DMS 273 (cell line): ENCODE measurements at regions not wholly inside any gene's neighbourhood (a gene's known extent, or its start where the extent isn't known, plus 50 kb on each side); places are given as distances from the start of the nearest gene placed in this dataset.
"Not testable (repeated sequence)": the region's sequence is repeated elsewhere in the genome, so short reads cannot be mapped to it uniquely, and the experiment has no call there.

Experiments
- DNase-seq: peaks from one replicate; lab custom pipeline; 2025; ENCODE audit not compliant: unreplicated experiment; lab: John Stamatoyannopoulos, UW

DNA sequence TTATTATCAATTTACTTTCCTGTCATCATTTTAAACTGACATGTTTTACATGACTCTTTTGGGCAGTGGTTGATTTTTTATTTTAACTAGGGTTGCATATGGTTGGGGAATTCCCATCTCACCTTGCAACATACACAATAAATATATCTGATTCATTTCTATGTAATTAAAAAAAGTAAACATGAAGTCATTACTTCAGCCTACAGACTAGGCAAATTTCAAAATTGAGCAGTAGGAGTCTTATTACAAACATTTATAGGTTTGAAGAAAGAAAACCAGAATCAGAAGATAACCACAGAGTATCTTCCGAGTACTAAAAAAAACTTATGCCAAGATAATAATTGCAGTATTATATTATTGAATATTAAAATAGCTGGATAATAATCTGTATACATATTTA is 377.0 kb upstream of the VRK2 start:
- DNase-seq: no peak

DNA sequence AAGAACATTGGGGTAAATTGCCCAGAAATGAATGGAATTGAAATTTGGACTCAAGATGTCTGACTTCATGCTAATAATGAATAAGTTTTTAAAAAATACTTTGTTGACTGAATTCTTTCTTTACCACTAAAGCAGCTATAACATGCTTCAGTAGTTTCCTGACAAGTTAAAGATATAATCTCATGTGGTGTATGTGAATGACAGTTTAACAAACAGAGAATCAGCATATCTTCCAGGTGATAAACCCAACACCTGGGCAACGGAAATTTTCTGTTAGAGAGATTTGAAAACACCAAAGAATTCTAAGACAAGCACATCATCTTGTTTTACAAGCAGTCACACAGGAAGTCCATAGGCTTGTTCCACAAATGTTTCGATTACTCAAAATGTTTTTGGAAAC is 372.6 kb upstream of the VRK2 start:
- DNase-seq: no peak

DNA sequence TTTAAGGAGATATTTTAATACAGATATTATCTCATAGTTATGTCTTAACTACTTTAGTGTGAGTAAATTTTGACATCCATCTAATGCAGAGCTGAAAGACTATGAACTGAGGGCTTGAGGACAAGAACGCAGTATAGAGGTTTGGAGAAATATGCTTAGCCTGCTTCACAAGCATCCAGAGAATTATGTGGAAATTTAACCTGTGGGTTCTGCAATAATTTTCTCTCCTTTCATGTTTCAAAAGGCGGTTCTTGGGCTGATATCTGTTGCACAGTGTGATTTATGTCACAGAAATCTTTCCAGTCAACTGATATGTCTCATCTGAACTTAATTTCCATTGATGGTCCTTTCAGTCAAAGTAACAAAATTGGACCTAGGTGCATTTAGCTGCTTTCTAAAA is 371.9 kb upstream of the VRK2 start:
- no peak for DNase-seq

DNA sequence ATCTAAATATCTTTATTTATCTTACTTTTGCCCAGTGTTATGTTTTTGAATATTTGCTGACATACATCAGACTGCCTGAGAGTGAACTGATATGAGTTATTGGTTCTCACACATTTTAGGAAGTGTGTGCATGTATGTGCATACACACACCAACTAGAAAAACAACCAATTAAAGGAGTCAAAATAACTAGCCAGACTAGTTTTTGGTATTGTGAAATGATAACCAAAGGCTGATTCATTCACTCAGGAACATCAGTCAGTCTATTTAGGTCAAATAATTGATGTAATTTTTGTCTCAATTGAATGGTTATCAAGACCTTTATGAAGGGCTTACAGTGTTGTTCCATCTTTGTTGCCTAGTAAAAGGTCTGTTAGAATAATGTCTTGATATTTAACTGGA is 369.3 kb upstream of the VRK2 start:
- DNase-seq: no peak

DNA sequence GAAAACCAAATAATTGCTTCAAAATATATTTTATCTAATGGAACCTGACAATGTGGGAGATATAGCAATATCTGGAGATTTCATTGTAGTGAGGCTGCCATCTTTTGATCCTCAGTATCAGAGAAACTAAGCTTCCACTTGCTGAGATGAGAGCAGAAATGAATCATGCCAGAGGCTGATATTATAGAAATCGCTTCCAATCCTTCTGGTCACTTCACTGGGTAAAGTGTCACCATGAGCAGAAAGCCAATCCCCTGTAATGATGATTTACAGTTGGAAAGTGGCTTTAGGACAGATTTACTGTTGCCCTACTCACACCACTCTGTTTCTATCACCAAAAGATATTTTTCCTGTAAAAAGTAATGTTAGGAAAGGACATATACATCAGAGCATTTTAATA is 365.0 kb upstream of the VRK2 start:
- no peak for DNase-seq

DNA sequence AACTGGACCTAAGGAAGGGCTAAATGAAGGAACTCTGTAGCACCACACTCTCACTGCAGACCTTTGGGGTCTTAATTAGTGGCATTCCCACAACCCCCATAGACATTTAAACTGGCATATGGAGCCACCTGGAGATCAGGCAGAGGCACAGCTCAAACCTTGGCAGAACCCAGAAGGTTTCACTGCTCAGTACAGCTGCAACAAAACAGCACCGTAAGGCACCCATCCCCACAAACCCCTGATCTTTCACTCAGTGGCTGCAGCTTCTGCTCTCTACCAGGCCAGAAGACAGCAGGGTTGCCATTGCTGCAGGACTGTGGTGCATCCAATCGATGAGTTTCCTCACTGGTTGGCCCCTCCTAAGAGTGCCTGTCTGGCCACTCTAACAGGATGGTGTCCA is 361.6 kb upstream of the VRK2 start:
- no peak for DNase-seq

DNA sequence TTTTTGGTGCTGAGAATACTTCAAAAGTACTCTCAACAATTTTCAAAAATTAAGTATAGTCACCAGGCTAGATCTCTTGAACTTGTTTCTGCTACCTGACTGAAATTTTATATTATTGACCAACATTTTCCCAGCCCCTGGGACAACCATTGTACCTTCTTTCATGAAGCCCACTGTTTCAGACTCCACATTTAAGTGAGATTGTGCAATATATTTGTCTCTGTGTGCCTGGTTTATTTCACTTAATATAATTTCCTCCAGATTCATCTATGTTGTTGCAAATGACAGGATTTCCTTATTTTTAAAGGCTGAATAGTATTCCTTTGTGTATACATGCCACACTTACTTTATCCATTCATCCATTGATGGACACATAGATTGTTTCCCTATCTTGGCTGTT is 354.2 kb upstream of the VRK2 start:
- DNase-seq: no peak

DNA sequence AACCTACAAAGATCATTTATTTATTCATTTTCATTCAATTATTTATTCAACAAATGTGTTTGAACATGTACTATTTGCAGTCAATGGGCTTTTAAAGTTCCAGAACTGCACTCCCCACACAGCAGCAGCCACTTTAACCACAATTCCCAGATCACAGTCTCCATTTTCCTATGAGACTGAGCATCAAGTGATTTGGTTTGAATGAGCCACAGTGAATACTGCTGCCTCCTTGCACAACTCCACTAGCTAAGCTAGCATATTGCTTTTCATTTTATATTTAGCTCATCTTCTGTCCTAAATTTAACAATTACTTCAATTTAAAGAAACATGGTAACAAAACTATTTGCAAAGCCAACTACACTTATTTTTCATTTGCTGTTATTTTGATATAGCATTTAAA is 353.4 kb upstream of the VRK2 start:
- DNase-seq: no peak

DNA sequence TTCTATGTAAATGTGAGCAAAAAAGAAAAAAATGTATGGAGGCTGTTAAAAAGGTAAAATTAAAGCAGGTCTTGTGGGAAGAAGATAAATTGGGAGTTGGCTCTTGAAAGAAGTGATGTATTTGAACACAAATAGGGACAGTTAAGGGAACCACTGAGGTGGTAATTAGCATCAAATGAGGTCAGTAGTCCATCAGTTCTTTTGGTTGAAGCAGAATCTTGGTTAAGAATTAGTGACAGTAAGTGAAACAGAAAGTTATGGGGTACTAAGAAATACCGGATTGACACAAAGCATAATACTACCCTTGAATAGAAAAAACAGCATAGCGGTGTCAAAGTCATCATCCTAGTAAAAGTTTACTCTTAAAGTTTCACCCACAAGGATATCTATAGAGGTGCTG is 352.6 kb upstream of the VRK2 start:
- DNase-seq: no peak

DNA sequence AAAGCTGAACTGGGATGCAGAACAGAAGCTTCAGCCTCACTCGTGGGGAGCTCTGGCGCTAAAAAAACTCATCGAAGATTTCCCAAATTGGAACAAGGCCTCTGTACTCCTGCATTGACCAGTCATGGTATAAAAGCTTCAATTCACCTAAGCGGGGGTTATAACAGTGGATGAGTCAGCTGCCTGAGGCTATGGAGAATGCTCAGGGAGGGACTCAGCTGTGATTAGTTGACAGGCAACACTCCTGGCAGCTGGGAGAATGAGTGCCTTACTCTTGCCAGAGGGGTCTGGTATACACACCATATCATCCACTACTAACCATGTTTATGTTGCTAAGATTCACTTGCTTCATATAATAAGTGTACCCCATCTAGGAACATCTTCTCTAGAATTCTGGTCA is 350.6 kb upstream of the VRK2 start:
- no peak for DNase-seq

DNA sequence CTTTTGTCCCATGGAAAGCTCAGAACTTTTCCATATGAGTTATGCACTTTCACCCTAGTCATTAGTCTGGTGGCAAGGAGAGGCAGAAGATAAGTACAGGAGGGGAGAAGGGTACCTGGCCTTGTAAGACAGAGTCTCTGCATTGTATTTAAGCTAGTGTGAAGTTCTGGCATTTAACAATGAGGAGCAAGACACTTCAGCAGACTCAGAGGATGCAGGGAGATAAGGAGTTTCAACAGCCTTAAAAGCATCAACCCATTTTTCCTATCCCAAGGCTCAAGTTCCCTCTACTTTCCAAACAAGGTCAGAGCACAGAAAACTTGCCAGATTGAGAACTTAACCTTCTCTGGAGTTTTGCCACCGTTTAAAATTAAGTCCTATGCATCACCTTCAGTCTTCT is 348.2 kb upstream of the VRK2 start:
- DNase-seq: no peak

DNA sequence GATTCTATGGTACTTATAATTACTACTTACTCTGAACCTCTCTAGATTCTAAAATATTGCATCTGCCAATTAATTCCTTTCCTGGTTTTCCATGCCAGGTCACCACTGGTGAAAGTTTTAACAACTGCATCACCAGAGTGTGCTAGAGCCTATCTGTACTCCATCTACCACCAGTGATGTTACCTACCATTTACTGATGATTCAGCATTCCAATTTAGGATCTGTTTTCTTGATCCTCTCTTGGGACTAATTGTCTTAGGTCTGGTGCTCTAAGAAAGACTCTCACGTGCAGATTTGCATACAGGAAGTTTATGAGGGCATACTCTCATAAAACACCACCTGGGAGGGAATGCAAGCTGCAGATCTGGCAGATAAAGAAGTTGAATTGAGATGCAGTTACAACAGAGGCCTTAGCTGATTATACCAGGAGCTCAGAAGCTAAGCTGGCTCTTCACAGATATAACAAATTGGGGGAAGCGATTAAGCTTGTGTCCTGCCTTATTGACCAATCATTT is 347.6 kb upstream of the VRK2 start:
- DNase-seq: no peak

DNA sequence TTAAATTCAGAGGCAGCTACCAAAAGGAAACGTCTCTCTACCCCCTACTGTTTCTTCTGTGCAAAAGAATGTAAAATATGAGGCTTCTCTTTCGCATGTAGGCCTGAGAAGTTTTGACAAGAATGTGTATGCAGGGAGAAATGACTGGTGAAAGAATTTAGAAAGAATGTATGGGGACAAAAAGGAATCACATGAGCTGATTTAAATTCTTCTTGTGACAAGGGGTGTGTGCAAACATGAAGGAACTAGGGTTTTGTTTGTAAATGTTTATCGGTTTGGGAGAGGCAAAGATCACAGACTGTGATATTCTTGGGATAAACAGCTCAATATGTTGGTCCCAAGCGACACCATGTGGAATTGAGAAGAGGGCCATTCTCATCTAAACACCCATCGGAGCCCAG is 345.2 kb upstream of the VRK2 start:
- DNase-seq: no peak

DNA sequence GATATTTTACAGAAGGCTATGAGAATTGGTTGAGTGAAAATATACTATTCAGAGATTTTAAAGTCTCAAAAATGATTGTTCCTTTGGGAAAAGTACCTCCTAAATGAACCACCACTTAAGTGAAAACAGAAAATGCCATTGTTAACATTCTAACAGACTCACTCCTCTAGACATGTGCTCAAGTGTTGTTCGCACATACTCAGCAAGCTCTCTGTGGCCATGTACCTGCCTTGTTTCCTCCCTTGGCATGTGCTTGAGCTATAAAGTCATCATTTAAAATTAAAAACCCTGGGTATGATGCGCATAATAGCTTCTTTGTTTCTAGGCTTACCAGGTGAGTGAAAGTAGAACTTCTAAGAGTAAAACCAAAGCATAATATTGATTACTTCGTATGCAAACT is 343.2 kb upstream of the VRK2 start:
- DNase-seq: no peak

DNA sequence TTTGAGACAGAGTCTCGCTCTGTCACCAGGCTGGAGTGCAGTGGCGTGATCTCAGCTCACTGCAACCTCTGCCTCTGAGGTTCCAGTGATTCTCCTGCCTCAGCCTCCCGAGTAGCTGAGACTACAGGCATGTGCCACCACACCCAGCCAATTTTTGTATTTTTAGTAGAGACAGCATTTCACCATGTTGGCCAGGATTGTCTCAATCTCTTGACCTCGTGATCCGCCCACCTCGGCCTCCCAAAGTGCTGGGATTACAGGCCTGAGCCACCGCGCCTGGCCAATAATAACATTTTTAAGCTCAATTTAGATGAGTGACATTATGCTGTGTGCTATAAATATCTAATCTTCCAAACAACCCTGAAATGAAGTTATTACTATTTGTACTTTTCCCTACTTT is 338.8 kb upstream of the VRK2 start:
- not testable (repeated sequence) for DNase-seq

DNA sequence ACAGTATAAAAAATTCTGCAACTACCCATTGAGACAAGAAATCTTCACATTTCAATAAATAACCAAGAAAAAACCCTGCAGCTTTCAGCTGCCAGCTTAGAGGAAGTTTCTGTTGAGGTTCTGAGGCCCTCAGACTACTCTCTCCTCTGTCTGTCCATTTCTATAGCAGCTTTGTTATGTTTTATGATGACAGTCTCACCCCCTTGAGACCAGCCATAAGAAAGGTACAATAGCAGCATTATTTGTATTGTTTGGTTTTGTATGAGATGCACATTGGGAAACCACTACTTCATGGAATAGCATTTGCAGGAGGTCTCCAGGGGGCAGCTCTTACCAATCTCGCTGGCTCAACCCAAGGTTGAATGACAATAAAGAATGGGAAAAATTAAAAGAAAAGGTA is 334.6 kb upstream of the VRK2 start:
- DNase-seq: no peak

DNA sequence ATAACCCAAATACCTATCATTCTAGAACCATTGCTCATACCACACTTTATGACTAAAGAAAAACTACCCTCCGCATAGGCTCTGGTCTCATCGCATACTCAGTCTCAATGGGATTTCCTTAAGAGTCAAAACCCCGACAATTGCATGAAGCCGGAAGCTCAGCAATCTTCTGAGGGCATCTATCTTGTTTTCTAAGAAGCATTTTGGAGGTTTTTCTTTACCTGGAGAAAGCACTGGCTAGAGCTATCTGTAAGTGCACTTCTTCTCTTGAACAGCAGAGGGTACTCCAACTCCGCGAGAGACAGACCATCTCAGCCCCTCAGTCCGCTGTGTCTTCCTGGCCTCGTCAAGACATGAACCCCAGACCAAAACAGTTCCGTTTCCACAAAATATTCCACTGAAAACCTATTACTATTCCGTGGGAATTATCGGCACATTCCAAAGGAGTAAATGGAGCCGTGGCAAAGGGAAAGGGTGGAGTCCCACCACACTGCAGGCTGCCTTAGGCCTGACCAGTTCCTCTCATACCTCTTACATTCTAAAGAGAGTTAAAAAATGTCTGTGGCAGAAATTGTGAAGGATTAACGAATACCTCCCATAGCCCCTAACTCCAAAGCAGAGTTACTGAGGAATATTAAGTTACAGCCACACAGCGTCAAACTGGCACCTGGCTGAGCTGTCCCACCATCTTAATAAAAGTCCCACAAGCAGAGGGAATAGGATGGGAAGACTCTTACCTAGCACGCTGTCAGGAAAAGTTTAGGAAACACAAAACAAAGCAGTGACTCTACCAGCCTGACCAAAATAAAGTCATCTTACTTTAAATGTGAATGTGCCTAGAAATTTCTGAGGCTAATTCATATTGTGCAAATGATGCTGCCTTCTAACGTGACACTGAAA is 325.6 kb upstream of the VRK2 start:
- peak; percentile 70 for DNase-seq

DNA sequence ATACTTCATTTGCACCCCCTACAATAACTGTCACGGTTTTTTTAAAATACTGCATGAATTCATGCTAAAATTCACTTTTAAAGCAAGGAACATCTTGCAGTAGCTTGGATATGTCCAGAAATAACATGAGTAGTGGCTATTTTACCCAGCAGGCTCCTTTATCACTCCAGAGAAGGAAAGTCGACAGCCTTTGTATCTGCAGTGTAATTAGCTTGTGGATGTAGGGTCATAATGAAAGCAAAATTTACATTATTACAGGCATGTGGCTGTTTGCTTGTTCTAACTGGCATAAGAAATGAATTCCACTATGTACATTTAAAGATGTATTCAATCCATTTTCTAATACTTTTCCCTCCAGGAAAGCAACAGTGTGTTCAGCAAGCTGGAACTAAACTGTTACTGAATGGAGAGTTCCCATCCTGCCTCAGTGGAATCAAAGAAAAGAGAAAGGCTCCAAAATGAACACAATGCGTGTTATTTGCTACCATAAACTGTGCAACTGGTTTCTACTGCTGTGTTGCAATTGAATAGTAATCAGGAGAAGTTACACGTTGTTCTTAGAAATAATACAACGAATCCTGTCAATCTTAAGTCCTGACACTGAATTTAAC is 321.2 kb upstream of the VRK2 start:
- no peak for DNase-seq

DNA sequence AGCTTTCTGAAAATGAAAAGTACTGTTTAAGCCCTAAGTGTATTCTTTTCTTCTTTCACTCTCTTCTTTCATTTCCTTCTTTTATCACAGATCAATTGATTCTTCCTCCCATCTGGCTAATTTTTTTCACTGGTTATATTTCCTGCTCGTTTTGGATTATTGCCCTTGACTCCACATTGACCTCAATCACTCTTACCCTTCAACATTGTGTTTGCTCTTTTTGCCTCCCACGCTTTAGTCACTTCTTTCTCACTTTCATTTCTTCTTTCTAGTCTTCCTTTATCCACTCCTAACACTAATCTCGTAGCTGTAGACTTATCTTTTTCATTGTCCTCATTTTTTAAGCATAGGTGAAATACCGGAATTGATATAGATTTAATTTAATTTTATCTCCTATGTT is 320.3 kb upstream of the VRK2 start:
- no peak for DNase-seq

DNA sequence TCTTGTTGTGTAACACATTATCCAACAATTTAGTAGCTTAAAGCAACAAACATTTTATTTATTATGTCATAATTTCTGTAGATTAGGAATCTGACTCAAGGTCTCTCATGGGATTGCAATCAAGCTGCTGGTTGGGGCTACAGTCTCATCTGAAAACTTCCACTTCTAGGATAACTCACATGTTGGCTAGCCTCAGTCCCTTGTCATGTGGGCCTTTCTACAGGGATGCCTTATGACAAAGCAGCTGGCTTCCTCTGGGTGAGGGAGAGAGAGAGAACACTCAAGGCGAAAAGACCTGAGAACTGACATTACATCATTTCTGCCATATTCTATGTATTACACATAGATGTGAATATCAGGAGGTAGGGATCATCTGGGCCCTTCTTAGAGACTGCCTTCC is 317.9 kb upstream of the VRK2 start:
- DNase-seq: no peak

DNA sequence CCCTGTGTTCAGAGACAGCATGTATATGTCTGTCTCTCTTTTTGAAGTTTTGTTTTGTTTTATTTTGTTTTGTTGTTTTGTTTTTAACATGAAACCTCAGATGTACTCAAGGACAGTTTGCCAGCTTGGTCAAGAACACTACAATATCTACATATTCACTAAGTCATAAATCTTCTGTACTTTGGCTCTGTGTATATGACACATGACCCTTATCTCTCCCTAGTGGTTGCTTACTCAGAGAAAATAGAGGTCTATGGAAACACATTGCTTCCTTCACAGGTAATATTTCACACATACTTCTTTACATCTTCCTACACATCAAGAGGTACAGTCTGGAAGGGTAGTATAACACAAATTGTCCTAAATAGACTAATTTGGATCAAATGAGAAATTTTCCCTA is 312.6 kb upstream of the VRK2 start:
- DNase-seq: no peak

DNA sequence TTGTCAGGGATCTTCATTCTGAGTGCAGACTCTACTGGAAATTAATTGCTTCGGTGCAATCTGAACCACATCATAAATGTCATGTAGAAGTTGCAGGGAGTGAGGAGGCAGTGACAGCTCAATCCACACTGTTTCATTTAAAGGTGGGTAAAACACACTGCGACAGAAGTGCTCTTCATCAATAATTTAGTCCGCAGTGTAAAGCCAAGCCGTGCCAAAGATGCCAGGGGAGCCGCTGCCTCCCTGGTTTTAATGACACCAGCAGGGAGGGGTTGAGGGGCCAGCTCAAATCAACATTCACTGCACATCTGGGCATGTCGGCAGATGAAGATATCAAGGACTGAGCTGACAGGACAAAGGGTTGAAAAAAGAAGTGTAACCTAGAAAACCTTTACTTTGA is 305.7 kb upstream of the VRK2 start:
- no peak for DNase-seq

DNA sequence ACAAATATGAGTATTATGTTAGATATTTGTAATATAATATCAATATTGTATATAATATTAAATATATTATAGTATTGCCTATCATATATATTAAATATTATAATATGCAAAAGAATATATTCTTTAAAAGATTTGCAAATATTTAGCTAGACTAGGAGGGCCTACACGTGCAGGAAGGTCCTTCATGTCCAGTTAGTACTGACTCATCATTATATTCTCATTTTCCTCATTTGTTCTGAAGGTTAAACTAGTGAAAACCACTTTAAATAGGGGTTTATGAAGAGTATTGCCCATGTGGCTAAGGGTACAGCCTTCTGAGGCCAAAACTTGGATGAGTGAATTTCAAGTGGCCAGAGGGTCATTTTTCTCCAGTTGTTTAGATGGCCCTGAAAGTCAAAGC is 293.0 kb upstream of the VRK2 start:
- no peak for DNase-seq
